Neuronal stem cell (in vitro differentiated cells): ENCODE measurements at regions not wholly inside any gene's neighbourhood (a gene's known extent, or its start where the extent isn't known, plus 50 kb on each side); places are given as distances from the start of the nearest gene placed in this dataset.
"Not testable (repeated sequence)": the region's sequence is repeated elsewhere in the genome, so short reads cannot be mapped to it uniquely, and the experiment has no call there.

Experiments
- DNase-seq: peaks from one replicate; pipeline ENCODE4 v3.0.0-alpha.2; 2013; ENCODE audit warnings: low spot score
- H2AFZ ChIP-seq: one replicate; pipeline ENCODE4 v1.6.1; 2013; ENCODE audit warnings: mild to moderate bottlenecking, low read length, inconsistent platforms
- H2AK5ac ChIP-seq: 2 replicates; pipeline ENCODE4 v1.6.1; 2013; ENCODE audit warnings: low read depth, mild to moderate bottlenecking, inconsistent platforms, low read length, moderate library complexity, mixed read lengths
- H2BK120ac ChIP-seq: 2 replicates; pipeline ENCODE4 v1.6.1; 2013; ENCODE audit warnings: low read depth, mild to moderate bottlenecking, inconsistent platforms, low read length, moderate library complexity, mixed read lengths
- H2BK12ac ChIP-seq: one replicate; pipeline ENCODE4 v1.6.1; 2013; ENCODE audit warnings: low read length, inconsistent platforms
- H2BK15ac ChIP-seq: 2 replicates; pipeline ENCODE4 v1.6.1; 2013; ENCODE audit warnings: mild to moderate bottlenecking, low read length, inconsistent platforms, mixed read lengths
- H2BK5ac ChIP-seq: one replicate; pipeline ENCODE4 v1.6.1; 2013; ENCODE audit warnings: inconsistent platforms, mild to moderate bottlenecking, low read length, moderate library complexity
- H3K14ac ChIP-seq: one replicate; pipeline ENCODE4 v1.6.1; 2013; ENCODE audit warnings: low read length, inconsistent platforms
- H3K18ac ChIP-seq: 2 replicates; pipeline ENCODE4 v1.6.1; 2013; ENCODE audit warnings: low read length, inconsistent platforms
- H3K23ac ChIP-seq: 2 replicates; pipeline ENCODE4 v1.6.1; 2013; ENCODE audit warnings: low read depth, mild to moderate bottlenecking, mixed read lengths, low read length, inconsistent platforms; ENCODE audit not compliant: poor library complexity
- H3K27ac ChIP-seq: replicated peaks from 3 replicates; pipeline ENCODE4 v1.5.1; 2013; ENCODE audit warnings: low read length, inconsistent platforms
- H3K27me3 ChIP-seq, 3 experiments: 2 replicates each; pipeline ENCODE4 v1.6.1; 2013; ENCODE audit warnings: low read length in 3 of 3, mild to moderate bottlenecking in 2 of 3, inconsistent platforms in 1 of 3, low read depth in 1 of 3, mixed read lengths in 1 of 3, moderate library complexity in 1 of 3; ENCODE audit not compliant: control insufficient read depth in 3 of 3, insufficient read depth in 3 of 3
- H3K36me3 ChIP-seq, 2 donors: replicated peaks in 1 of 2; 2 replicates each; pipeline ENCODE4 v1.6.1; 2013; ENCODE audit warnings: low read length in 2 of 2; ENCODE audit not compliant: control insufficient read depth in 2 of 2, insufficient read depth in 2 of 2
- H3K4ac ChIP-seq: 2 replicates; pipeline ENCODE4 v1.6.1; 2013; ENCODE audit warnings: inconsistent platforms, mild to moderate bottlenecking, low read length, moderate library complexity
- H3K4me1 ChIP-seq, 2 donors: 1 replicate in 1 of 2; 2 replicates in 1 of 2; pipeline ENCODE4 v1.6.1; 2013; ENCODE audit warnings: low read length in 2 of 2, low read depth in 1 of 2; ENCODE audit not compliant: control insufficient read depth in 2 of 2, insufficient read depth in 1 of 2
- H3K4me2 ChIP-seq: one replicate; pipeline ENCODE4 v1.6.1; 2013; ENCODE audit warnings: mild to moderate bottlenecking, low read length, inconsistent platforms; ENCODE audit not compliant: insufficient read depth, poor library complexity, severe bottlenecking
- H3K4me3 ChIP-seq, 2 donors: 2 replicates each; pipeline ENCODE4 v1.5.1; 2013; ENCODE audit warnings: low read length in 2 of 2, mild to moderate bottlenecking in 2 of 2, inconsistent platforms in 1 of 2, moderate library complexity in 1 of 2
- H3K79me1 ChIP-seq: one replicate; pipeline ENCODE4 v1.6.1; 2013; ENCODE audit warnings: low read depth, mild to moderate bottlenecking, inconsistent platforms, low read length, moderate library complexity
- H3K9ac ChIP-seq: one replicate; pipeline ENCODE4 v1.6.1; 2013; ENCODE audit warnings: mild to moderate bottlenecking, low read depth, low read length, inconsistent platforms; ENCODE audit not compliant: poor library complexity
- H3K9me3 ChIP-seq, 2 donors: replicated peaks in 1 of 2; 2 replicates each; pipeline versions ENCODE3 to v1.6.1; 2013; ENCODE audit warnings: low read length in 2 of 2, mild to moderate bottlenecking in 2 of 2, inconsistent platforms in 1 of 2, low read depth in 1 of 2, mixed read lengths in 1 of 2, moderate library complexity in 1 of 2; ENCODE audit not compliant: control insufficient read depth in 2 of 2, insufficient read depth in 1 of 2
- H4K8ac ChIP-seq: one replicate; pipeline ENCODE4 v1.6.1; 2013; ENCODE audit warnings: low read depth, mild to moderate bottlenecking, inconsistent platforms, low read length, moderate library complexity
- H4K91ac ChIP-seq: one replicate; pipeline ENCODE4 v1.6.1; 2013; ENCODE audit warnings: low read length, low read depth, mild to moderate bottlenecking, inconsistent platforms; ENCODE audit not compliant: poor library complexity
- WGBS, 2 donors: extraction: QIAGEN DNeasy Blood & Tissue Kit; methylation state at CpG; one replicate each; pipeline ENCODE4 v1.1.7; 2013; ENCODE audit warnings: missing lambda C conversion rate in 2 of 2, mixed read lengths in 1 of 2; ENCODE audit not compliant: insufficient read length in 2 of 2, insufficient replicate concordance in 1 of 2; ENCODE audit errors: extremely low coverage in 2 of 2; 5-methylcytosine and 5-hydroxymethylcytosine counted together

GRCh38 chr16:58983181-58983965, 249.3 kb upstream of the GOT2 start:
- not testable (repeated sequence) for H2AK5ac ChIP-seq, H3K4me1 ChIP-seq, H3K23ac ChIP-seq, H2BK15ac ChIP-seq, H4K8ac ChIP-seq, H3K4me2 ChIP-seq, H3K9ac ChIP-seq, H3K79me1 ChIP-seq, DNase-seq, H4K91ac ChIP-seq, H3K4me3 ChIP-seq, H3K4ac ChIP-seq, H3K14ac ChIP-seq, H2AFZ ChIP-seq, H3K27me3 ChIP-seq, H3K18ac ChIP-seq, H3K36me3 ChIP-seq, H2BK120ac ChIP-seq, H2BK12ac ChIP-seq, H3K9me3 ChIP-seq, H3K27ac ChIP-seq, H2BK5ac ChIP-seq
- no CpG with 5 or more reads among the region's 19 CpGs for WGBS, 2 donors

GRCh38 chr16:58970775-58971174, 236.7 kb upstream of the GOT2 start:
- Histone ChIP-seq H3K23ac (no peak overlapping the region), H2AK5ac (no peak overlapping the region), H3K27me3 (peaks cover 0 to 1% (median 0%) of the 10 kb centered on the region in 3 experiments), H2BK120ac (no peak overlapping the region), H2AFZ (no peak overlapping the region), H3K27ac (no peak overlapping the region), H3K4me1 (no peaks in the 10 kb centered on the region), H3K18ac (no peak overlapping the region), H3K9ac (no peak overlapping the region), H2BK5ac (no peak overlapping the region), H4K8ac (no peak overlapping the region), H3K79me1 (no peaks in the 10 kb centered on the region), H3K4ac (no peak overlapping the region), H2BK15ac (no peak overlapping the region), H3K4me2 (no peak overlapping the region), H3K36me3 (no peaks in the 10 kb centered on the region), H3K4me3 (no peak overlapping the region), H3K14ac (no peak overlapping the region), H4K91ac (no peak overlapping the region), H2BK12ac (no peak overlapping the region), H3K9me3 (no peaks in the 10 kb centered on the region)
- no peak for DNase-seq
- WGBS, 2 donors = no CpG with 5 or more reads among the region's 1 CpG

- Histone ChIP-seq H4K91ac (no peak overlapping the region), H2BK5ac (no peak overlapping the region), H3K23ac (no peak overlapping the region), H3K18ac (no peak overlapping the region), H2AFZ (no peak overlapping the region), H3K9me3 (no peaks in the 10 kb centered on the region), H3K27me3 (no peaks in the 10 kb centered on the region), H4K8ac (no peak overlapping the region), H2BK12ac (no peak overlapping the region), H3K4me3 (no peak overlapping the region), H2AK5ac (no peak overlapping the region), H3K27ac (no peak overlapping the region), H3K9ac (no peak overlapping the region), H3K36me3 (no peaks in the 10 kb centered on the region), H3K4me1 (no peaks in the 10 kb centered on the region), H3K4ac (no peak overlapping the region), H3K79me1 (no peaks in the 10 kb centered on the region), H3K14ac (no peak overlapping the region), H2BK15ac (no peak overlapping the region), H3K4me2 (no peak overlapping the region), H2BK120ac (no peak overlapping the region)
- no peak for DNase-seq
- no CpG with 5 or more reads among the region's 3 CpGs for WGBS, 2 donors
Measured at GRCh38 chr16:58963479-58963878, 229.4 kb upstream of the GOT2 start.

- Histone ChIP-seq H3K4me2 (no peak overlapping the region), H3K9ac (no peak overlapping the region)
- no CpG with 5 or more reads among the region's 1 CpG for WGBS, 2 donors
Measured at GRCh38 chr16:58962811-58963210, 228.7 kb upstream of the GOT2 start.

More at GRCh38 chr16:58962811-58963210, 228.7 kb upstream of the GOT2 start:
- Histone ChIP-seq H3K4ac (no peak overlapping the region), H3K79me1 (no peaks in the 10 kb centered on the region), H3K4me1 (no peaks in the 10 kb centered on the region), H2BK15ac (no peak overlapping the region), H4K8ac (no peak overlapping the region), H3K23ac (no peak overlapping the region), H3K36me3 (no peaks in the 10 kb centered on the region), H2BK120ac (no peak overlapping the region), H4K91ac (no peak overlapping the region), H2BK12ac (no peak overlapping the region), H3K9me3 (no peaks in the 10 kb centered on the region), H3K27me3 (no peaks in the 10 kb centered on the region), H3K4me3 (no peak overlapping the region), H3K14ac (no peak overlapping the region), H3K18ac (no peak overlapping the region), H2AFZ (no peak overlapping the region), H2AK5ac (no peak overlapping the region), H2BK5ac (no peak overlapping the region), H3K27ac (no peak overlapping the region)
- no peak for DNase-seq
